Testis (tissue), 2 donors: ENCODE measurements at regions not wholly inside any gene's neighbourhood (a gene's known extent, or its start where the extent isn't known, plus 50 kb on each side); places are given as distances from the start of the nearest gene placed in this dataset.

Experiments used
- POLR2A ChIP-seq: fragments of 450-650 bp; IDR thresholded peaks from one replicate; pipeline ENCODE4 v1.6.1; 2017; ENCODE audit warnings: antibody characterized with exemption, mild to moderate bottlenecking, moderate library complexity
- TF ChIP-seq, protein P1 (sequence below), 3 experiments: fragments of 450-650 bp in 2 of 3; fragments of 200-600 bp in 1 of 3; sonication (generic) in 1 of 3; IDR thresholded peaks; one replicate each; pipeline ENCODE4 v1.5.1; 2016 to 2019; ENCODE audit warnings: antibody characterized with exemption in 3 of 3, mild to moderate bottlenecking in 2 of 3, moderate library complexity in 1 of 3

DNA sequence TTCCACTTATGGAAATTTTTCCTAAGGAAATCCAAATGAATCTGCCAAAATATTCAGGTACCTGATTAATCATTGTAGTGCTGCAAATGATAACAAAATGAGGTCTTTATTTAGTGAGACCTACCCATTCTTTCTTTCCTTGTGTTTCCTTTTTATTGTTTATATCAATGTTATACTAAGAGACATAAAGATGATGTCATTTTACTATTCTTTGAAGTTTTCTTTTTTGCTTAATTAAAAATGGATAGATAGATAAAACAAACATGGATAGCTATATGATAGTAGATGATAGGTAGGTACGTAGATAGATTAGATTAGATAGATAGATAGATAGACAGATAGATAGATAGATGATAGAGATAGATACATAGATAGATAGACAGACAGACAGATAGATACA, 669.5 kb upstream of the TBX3 start:
- TF ChIP-seq, protein P1, sequence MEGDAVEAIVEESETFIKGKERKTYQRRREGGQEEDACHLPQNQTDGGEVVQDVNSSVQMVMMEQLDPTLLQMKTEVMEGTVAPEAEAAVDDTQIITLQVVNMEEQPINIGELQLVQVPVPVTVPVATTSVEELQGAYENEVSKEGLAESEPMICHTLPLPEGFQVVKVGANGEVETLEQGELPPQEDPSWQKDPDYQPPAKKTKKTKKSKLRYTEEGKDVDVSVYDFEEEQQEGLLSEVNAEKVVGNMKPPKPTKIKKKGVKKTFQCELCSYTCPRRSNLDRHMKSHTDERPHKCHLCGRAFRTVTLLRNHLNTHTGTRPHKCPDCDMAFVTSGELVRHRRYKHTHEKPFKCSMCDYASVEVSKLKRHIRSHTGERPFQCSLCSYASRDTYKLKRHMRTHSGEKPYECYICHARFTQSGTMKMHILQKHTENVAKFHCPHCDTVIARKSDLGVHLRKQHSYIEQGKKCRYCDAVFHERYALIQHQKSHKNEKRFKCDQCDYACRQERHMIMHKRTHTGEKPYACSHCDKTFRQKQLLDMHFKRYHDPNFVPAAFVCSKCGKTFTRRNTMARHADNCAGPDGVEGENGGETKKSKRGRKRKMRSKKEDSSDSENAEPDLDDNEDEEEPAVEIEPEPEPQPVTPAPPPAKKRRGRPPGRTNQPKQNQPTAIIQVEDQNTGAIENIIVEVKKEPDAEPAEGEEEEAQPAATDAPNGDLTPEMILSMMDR (IDR thresholded peaks at IDR 0.05), result no peak
- TF ChIP-seq POLR2A, result no peak
